MCF 10A (cell line): ENCODE measurements at regions not wholly inside any gene's neighbourhood (a gene's known extent, or its start where the extent isn't known, plus 50 kb on each side); places are given as distances from the start of the nearest gene placed in this dataset.

Source experiments
- BruUV-seq: library from RNA; stranded (reverse); fragments of 400-500 nt; replicated peaks from 2 replicates; lab custom pipeline; 2021; lab: Mats Ljungman, UMichigan
- CTCF ChIA-PET: fragments of 300-600 bp; sonication (Branson Sonifier 250); formaldehyde crosslinking; extraction: SDS; loops from one replicate; lab custom pipeline; 2021; ENCODE audit warnings: antibody characterized with exemption, inconsistent platforms; lab: Yijun Ruan, JAX
- POLR2A ChIA-PET: fragments of 300-600, 350-650 bp; sonication (Branson Sonifier 250); formaldehyde crosslinking; extraction: SDS; loops from one replicate; lab custom pipeline; 2020; ENCODE audit warnings: antibody characterized with exemption, inconsistent platforms; lab: Yijun Ruan, JAX
- DNase-seq: peaks from one replicate; pipeline ENCODE4 v3.0.0-alpha.2; 2018; ENCODE audit not compliant: unreplicated experiment
- H3K27ac Mint-ChIP-seq: one replicate; pipeline ENCODE4 v1.8.0; 2022; ENCODE audit warnings: mild to moderate bottlenecking, low read depth, mixed read lengths; ENCODE audit not compliant: unreplicated experiment
- H3K27me3 Mint-ChIP-seq: one replicate; pipeline ENCODE4 v1.8.0; 2022; ENCODE audit warnings: mixed read lengths; ENCODE audit not compliant: insufficient read depth, unreplicated experiment
- H3K36me3 Mint-ChIP-seq: one replicate; pipeline ENCODE4 v1.8.0; 2022; ENCODE audit warnings: mild to moderate bottlenecking, moderate library complexity, mixed read lengths; ENCODE audit not compliant: insufficient read depth, unreplicated experiment
- H3K4me1 Mint-ChIP-seq: one replicate; pipeline ENCODE4 v1.8.0; 2022; ENCODE audit warnings: mixed read lengths; ENCODE audit not compliant: insufficient read depth, unreplicated experiment
- H3K4me3 Mint-ChIP-seq: one replicate; pipeline ENCODE4 v1.8.0; 2022; ENCODE audit warnings: mild to moderate bottlenecking, moderate library complexity, mixed read lengths; ENCODE audit not compliant: unreplicated experiment
- H3K9me3 Mint-ChIP-seq: one replicate; pipeline ENCODE4 v1.8.0; 2022; ENCODE audit warnings: mixed read lengths; ENCODE audit not compliant: unreplicated experiment
- CTCF ChIP-seq: fragments of 200-600 bp; IDR thresholded peaks from one replicate; pipeline ENCODE4 v1.8.0; 2022; ENCODE audit warnings: antibody characterized with exemption, mild to moderate bottlenecking; ENCODE audit not compliant: unreplicated experiment
- intact Hi-C: fragments of 100-400 bp; cut with micrococcal nuclease; formaldehyde crosslinking; loops from 2 replicates; pipeline ENCODE4 v1.14.1; 2022

GRCh38 chr2:204264621-204265140 is 280.6 kb upstream of the PARD3B start:
- H3K27ac Mint-ChIP-seq, result no peak overlapping the region
- no peaks in the 10 kb centered on the region for H3K36me3 Mint-ChIP-seq
- intact Hi-C loops, result loop anchor here (5.0 kb wide), 1 partner anchor 117 kb away; no protein-coding TSS in a partner anchor
- no peak for DNase-seq
- ChIA-PET POLR2A (no interaction called here), CTCF (interaction anchor here (0.6 kb wide), 1 partner anchor 1059 kb away, joined by 4 read pairs; no protein-coding TSS in a partner anchor)
- H3K27me3 Mint-ChIP-seq, result no peaks in the 10 kb centered on the region
- H3K4me3 Mint-ChIP-seq, result no peak overlapping the region
- H3K4me1 Mint-ChIP-seq, result no peaks in the 10 kb centered on the region
- no TSS peak for BruUV-seq
- no peak for TF ChIP-seq CTCF
- H3K9me3 Mint-ChIP-seq, result no peaks in the 10 kb centered on the region

GRCh38 chr2:204265681-204266181 is 279.5 kb upstream of the PARD3B start:
- Mint-ChIP-seq H3K27ac (no peak overlapping the region), H3K4me1 (no peaks in the 10 kb centered on the region), H3K36me3 (no peaks in the 10 kb centered on the region), H3K9me3 (no peaks in the 10 kb centered on the region), H3K4me3 (no peak overlapping the region), H3K27me3 (no peaks in the 10 kb centered on the region)
- no peak for TF ChIP-seq CTCF
- ChIA-PET CTCF (interaction anchor here (0.6 kb wide), 1 partner anchor 779 kb away, joined by 5 read pairs; no protein-coding TSS in a partner anchor), POLR2A (no interaction called here)
- intact Hi-C loops, result no loop called here
- DNase-seq, result no peak
- BruUV-seq, result no TSS peak

GRCh38 chr2:204268458-204268857 is 276.8 kb upstream of the PARD3B start:
- intact Hi-C loops, result no loop called here
- no TSS peak for BruUV-seq

GRCh38 chr2:204268971-204269370 is 276.3 kb upstream of the PARD3B start:
- no TSS peak for BruUV-seq
- Mint-ChIP-seq H3K4me3 (no peak overlapping the region), H3K27me3 (no peaks in the 10 kb centered on the region), H3K27ac (no peak overlapping the region), H3K4me1 (no peaks in the 10 kb centered on the region), H3K9me3 (no peaks in the 10 kb centered on the region), H3K36me3 (no peaks in the 10 kb centered on the region)
- intact Hi-C loops, result no loop called here
- TF ChIP-seq CTCF, result no peak
- POLR2A ChIA-PET, result no interaction called here
- CTCF ChIA-PET, result no interaction called here
- no peak for DNase-seq

More at GRCh38 chr2:204268458-204268857, 276.8 kb upstream of the PARD3B start:
- TF ChIP-seq CTCF, result no peak
- H3K27me3 Mint-ChIP-seq, result no peaks in the 10 kb centered on the region
- no peaks in the 10 kb centered on the region for H3K4me1 Mint-ChIP-seq
- ChIA-PET POLR2A (no interaction called here), CTCF (no interaction called here)
- H3K36me3 Mint-ChIP-seq, result no peaks in the 10 kb centered on the region
- H3K4me3 Mint-ChIP-seq, result no peak overlapping the region
- H3K27ac Mint-ChIP-seq, result no peak overlapping the region
- H3K9me3 Mint-ChIP-seq, result no peaks in the 10 kb centered on the region
- DNase-seq, result no peak
